HG03159 (cell line): ENCODE measurements at regions not wholly inside any gene's neighbourhood (a gene's known extent, or its start where the extent isn't known, plus 50 kb on each side); places are given as distances from the start of the nearest gene placed in this dataset.
"Not testable (repeated sequence)": the region's sequence is repeated elsewhere in the genome, so short reads cannot be mapped to it uniquely, and the experiment has no call there.

Experiments used
- ATAC-seq: cut with Tn5 transposase; IDR thresholded peaks from one replicate; pipeline ENCODE4 v1.9.1; 2021; ENCODE audit warnings: mild to moderate bottlenecking, moderate library complexity; ENCODE audit not compliant: unreplicated experiment

GRCh38 chr10:78207216-78207615, 173.6 kb downstream of the RPS24 start:
- no peak for ATAC-seq

GRCh38 chr10:78207776-78208175, 174.1 kb downstream of the RPS24 start:
- ATAC-seq: no peak

DNA sequence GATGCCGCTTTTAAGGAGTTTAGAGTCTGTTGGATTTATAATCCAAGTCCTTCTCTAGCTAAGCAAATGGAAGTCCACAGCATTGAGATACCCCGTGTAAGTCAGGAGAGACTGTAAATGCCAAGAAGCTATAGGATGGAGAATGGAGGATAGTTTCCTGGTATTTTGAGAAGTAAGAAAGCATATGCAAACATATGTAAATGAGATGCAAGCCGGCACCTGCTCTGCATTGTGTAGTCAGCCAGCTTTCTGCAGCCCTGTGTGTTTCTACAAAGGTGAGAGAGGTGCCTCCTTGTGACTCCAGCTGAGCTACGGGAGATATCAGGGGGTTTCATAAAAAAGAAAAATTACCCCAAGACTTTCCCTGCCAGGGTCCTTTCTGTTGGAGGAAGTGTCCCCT, 176.3 kb downstream of the RPS24 start:
- no peak for ATAC-seq

- ATAC-seq: no peak
Observed at GRCh38 chr10:78210548-78210947, 176.9 kb downstream of the RPS24 start.

DNA sequence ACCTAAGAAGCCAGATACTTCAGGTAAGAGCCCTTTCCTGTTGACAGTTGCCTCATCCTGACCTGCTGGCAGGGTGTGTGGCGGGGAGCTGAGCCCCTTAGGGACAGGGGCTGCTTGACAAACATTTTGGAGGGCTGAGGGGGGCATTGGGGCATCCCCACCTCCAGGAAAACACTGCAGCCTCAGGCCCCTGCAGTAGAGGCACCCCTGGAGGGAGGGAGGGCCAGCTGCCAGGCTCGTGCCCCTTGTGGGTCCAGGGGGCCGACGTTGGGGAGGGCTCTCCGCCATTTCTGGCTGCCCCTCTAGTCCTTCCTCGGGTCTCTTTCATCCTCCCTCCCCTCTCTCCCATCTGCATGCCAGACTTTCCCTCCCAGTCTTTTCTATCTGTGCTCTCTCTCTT, 177.3 kb downstream of the RPS24 start:
- ATAC-seq: no peak

DNA sequence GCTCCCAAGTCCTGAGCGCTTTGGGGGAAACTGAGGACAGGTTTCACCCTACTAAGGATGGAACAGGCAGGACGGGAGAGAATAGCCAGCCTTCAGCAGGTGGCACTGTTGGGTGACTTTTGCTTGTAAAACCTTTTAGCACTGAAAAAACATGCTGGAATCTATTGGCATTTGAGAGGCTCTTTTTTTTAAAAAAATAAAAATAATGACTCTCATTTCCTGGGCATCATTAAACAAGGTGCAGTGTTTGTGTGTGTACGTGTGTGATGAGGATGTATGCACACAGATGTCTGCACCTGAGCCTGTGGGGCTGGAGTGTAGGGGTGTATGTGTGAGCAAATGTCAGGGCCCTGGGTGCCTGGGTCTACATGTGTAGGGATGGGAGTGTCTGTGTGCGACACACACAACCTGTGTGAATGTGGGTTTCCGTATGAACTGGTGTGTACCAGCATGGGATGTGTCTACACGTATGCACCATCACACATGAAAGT, 177.9 kb downstream of the RPS24 start:
- ATAC-seq: no peak

GRCh38 chr10:78212060-78212785, 178.6 kb downstream of the RPS24 start:
- no peak for ATAC-seq

GRCh38 chr10:78212786-78213175, 179.1 kb downstream of the RPS24 start:
- no peak for ATAC-seq

DNA sequence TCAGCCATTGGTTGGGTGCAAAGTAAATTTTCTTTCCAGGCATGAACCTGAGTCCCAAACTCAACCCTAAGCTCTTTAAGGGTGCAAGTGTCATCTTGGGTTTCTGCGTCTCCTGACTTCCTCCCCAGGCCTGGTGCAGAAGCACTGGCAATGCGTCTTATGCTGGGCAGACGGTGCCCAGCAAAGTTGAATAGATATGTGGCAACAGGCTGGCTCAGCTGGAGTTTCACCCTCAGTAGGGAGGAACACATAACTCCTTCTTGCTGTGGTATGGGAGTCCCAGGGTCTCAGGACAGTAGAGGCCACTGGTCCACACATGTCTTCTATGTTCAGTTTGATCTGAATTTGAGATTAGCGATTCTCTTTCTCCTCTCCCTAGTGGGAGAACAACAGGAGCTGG, 181.3 kb downstream of the RPS24 start:
- ATAC-seq: no peak

- ATAC-seq: no peak
Observed at GRCh38 chr10:78215645-78216044, 182.0 kb downstream of the RPS24 start.

DNA sequence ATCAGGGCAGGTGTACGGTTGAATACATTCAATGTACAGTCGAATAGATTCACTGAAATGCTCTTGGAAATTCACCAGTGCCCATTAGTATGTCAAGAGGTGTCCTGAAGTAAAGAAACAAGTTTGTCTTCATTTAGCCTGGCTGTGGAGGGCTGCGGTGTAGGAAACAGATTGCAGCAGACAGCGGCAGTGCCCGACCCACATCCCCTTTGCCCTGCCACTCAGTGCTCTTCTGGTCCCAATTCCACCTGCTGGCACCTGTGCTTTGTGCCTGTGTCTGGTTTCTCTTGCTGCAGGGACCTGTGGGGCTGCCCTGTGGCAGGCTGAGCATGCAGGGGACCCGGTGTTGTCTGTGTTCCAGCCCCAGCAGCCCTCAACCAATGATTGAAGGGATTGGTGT, 183.7 kb downstream of the RPS24 start:
- ATAC-seq: no peak

- no peak for ATAC-seq
Observed at GRCh38 chr10:78218798-78219490, 185.3 kb downstream of the RPS24 start.

DNA sequence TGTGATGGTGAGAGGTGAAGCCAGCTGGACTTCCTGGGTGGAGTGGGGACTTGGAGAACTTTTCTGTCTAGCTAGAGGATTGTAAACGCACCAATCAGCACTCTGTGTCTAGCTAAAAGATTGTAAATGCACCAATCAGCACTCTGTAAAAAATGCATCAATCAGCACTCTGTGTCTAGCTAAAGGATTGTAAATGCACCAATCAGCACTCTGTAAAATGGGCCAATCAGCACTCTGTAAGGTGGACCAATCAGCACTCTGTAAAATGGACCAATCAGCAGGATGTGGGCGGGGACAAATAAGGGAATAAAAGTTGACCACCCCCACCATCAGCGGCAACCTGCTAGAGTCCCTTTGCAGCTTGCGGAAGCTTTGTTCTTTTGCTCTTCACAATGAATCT, 185.9 kb downstream of the RPS24 start:
- ATAC-seq: not testable (repeated sequence)

DNA sequence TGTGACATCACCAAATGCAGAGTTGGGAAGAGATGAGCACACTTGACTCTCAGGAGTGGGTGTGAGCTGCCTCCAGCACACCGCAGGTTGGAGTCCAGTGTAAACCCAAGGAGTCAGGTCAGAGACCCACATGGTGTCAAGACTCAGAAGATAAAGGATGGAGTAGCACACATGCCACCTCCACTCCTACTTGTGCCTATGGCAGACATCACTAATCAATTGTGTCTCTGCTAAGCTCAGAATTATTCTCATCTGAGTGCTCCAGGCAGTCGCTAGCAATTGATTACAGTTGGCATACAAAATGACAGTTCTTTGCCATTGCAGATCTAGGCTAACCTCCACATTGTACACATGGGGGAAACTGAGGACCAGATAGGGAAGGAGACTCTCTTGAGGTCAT, 187.1 kb downstream of the RPS24 start:
- no peak for ATAC-seq

DNA sequence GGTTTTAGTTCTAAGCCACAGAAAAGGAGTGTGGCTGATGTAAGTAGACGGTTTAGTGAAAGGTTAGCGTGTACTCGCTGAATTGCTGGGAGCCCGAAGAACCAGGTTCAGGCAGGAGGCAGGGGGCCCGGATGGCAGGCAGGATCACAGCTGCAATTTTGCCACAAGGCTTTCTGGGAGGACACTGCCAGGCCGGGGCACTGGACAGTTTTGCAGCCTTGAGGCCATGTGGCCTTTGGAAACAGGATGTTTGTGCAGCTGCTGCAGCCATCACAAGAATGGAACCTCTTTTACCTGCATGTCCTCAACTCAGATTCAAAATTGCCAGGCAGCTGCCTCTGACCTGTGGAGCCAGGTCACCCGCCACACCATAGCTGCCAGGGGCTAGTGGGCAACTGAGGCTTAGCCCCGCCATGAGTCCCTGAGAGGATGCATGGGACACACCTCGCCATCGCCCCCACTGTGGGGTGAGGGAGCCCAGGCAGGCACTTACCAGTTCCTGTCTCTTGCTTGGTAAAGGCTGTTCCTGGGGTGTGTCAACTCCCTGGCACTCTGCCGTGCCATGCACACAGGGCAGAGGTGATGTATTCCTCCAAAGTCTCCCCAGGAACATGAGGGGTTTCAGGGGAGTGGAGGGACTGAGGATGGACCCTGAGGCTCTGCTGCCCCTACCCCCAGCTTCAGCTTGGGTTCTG, 188.6 kb downstream of the RPS24 start:
- ATAC-seq: no peak

DNA sequence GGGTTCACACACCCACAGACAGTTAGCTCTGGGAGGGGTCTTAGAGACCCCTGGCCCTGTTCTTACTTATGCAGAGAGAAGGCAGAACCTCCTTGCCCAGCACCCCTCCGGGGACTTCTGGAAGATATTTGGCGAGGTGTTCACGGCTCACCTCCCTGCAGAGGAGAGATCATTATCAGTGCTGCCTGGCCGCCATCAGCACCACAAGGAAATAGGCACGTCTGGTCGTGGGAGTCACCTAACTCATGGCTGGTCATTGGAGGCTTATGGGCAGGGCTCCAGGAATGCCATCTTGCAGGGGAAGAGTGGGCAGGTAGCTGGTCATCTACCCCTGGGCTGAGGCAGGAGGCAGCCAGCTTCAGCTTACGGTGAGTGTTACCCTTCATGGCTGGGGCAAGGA, 189.4 kb downstream of the RPS24 start:
- ATAC-seq: no peak

- ATAC-seq: no peak
Observed at GRCh38 chr10:78224602-78225001, 190.9 kb downstream of the RPS24 start.

- no peak for ATAC-seq
Observed at GRCh38 chr10:78225594-78225993, 191.9 kb downstream of the RPS24 start.

DNA sequence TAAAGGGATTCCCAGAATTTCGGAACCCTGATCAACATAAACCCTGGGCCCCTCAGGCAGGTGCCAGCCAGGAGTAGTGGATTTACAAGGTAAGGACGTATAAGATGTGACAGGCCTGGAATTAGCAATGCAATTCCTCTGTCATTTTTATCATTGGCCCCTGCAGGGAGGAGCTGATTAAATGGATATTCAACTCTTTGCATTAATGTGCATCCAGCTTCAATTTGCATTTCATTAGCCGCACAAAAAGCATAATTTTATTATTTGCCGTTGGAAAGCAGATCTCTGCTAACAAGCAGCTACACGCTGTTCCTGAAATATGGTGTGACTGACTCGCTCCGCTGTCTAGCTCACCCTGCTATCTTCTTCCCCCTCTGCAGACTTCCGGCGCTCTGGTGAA, 195.8 kb downstream of the RPS24 start:
- no peak for ATAC-seq

DNA sequence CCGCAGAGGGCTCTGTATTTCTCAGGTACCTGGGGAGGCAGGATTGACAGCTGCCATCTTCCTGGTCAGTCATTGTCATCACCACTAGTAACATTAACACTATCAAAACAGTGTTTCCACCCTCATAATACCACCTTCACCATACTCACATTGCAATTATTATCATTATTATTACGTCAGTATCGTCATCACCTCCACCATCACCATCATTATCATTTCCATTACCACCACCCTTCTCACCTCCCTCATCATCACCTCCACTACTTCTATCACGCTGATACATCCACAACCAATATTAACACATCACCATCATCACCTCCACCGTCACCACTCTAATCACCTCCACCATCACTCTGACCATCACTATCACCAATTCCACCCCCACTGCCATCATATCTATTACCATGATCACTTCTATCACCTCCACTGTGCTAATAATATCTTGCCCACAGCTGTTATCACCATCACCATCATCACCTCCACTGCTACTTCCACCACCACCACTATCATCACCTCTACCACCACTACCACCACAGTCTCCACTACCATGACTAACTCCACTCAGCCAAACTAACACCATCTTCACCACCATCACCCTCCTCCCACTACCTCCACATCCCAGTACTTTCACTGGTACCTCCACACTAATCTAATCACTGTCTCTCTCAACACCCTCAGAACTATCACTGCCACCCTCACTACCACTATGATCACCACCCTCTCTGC, 196.4 kb downstream of the RPS24 start:
- ATAC-seq: no peak

DNA sequence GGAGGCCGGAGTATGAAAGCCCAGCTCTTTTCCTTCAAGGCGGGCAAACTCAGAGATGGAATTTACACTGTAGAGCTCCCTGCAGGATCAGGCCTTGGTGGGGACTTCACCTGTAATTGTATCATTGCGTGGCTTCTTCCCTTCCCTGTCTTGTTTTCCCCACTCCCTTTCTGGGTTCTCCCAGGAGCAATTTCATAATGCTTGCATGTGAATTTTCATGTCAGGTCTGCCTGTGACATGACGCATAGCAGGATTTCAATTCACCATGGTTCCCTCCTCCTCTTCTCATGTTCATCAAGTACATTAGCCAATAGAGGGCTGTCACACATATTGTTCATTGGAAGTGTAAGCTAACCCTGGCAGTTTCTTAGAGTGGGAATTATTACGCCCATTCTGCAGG, 197.7 kb downstream of the RPS24 start:
- ATAC-seq: no peak
